Trophoblast cell (in vitro differentiated cells and primary cell): ENCODE measurements at regions not wholly inside any gene's neighbourhood (a gene's known extent, or its start where the extent isn't known, plus 50 kb on each side); places are given as distances from the start of the nearest gene placed in this dataset.

Source experiments
- DNase-seq, 2 donors: peaks; one replicate each; pipeline ENCODE4 v3.0.0-alpha.2; 2016
- H2AFZ ChIP-seq: 2 replicates; pipeline ENCODE4 v1.6.1; 2013; ENCODE audit warnings: low read length, moderate library complexity, mild to moderate bottlenecking; ENCODE audit not compliant: insufficient read depth, poor library complexity
- H2AK5ac ChIP-seq: 2 replicates; pipeline ENCODE4 v1.6.1; 2013; ENCODE audit warnings: mild to moderate bottlenecking, low read length
- H2BK120ac ChIP-seq: 2 replicates; pipeline ENCODE4 v1.6.1; 2013; ENCODE audit warnings: low read length, mild to moderate bottlenecking, moderate library complexity; ENCODE audit not compliant: insufficient read depth, poor library complexity
- H2BK12ac ChIP-seq: 2 replicates; pipeline ENCODE4 v1.6.1; 2013; ENCODE audit warnings: mild to moderate bottlenecking, low read length, moderate library complexity
- H2BK5ac ChIP-seq: 2 replicates; pipeline ENCODE4 v1.6.1; 2013; ENCODE audit warnings: low read length, low read depth, moderate library complexity, mild to moderate bottlenecking; ENCODE audit not compliant: poor library complexity
- H3K14ac ChIP-seq: 2 replicates; pipeline ENCODE4 v1.6.1; 2013; ENCODE audit warnings: mild to moderate bottlenecking, low read length
- H3K18ac ChIP-seq: 2 replicates; pipeline ENCODE4 v1.6.1; 2013; ENCODE audit warnings: mild to moderate bottlenecking, low read length
- H3K23ac ChIP-seq: 2 replicates; pipeline ENCODE4 v1.6.1; 2013; ENCODE audit warnings: low read length
- H3K27ac ChIP-seq: 2 replicates; pipeline ENCODE4 v1.5.1; 2013; ENCODE audit warnings: low read depth, mild to moderate bottlenecking, inconsistent platforms, low read length, moderate library complexity
- H3K27me3 ChIP-seq: 2 replicates; pipeline ENCODE4 v1.6.1; 2013; ENCODE audit warnings: inconsistent platforms, mild to moderate bottlenecking, low read length, moderate library complexity; ENCODE audit not compliant: insufficient read depth
- H3K36me3 ChIP-seq, 2 experiments: 1 replicate in 1 of 2; 2 replicates in 1 of 2; pipeline ENCODE4 v1.6.1; 2013; ENCODE audit warnings: low read length in 2 of 2, mild to moderate bottlenecking in 2 of 2, moderate library complexity in 1 of 2; ENCODE audit not compliant: insufficient read depth in 2 of 2, control insufficient read depth in 1 of 2
- H3K4ac ChIP-seq: 2 replicates; pipeline ENCODE4 v1.6.1; 2013; ENCODE audit warnings: low read depth, mild to moderate bottlenecking, low read length, moderate library complexity
- H3K4me1 ChIP-seq, 2 experiments: 1 replicate in 1 of 2; 2 replicates in 1 of 2; pipeline ENCODE4 v1.6.1; 2013; ENCODE audit warnings: low read length in 2 of 2, mild to moderate bottlenecking in 2 of 2, moderate library complexity in 1 of 2; ENCODE audit not compliant: insufficient read depth in 2 of 2, control insufficient read depth in 1 of 2
- H3K4me2 ChIP-seq: 2 replicates; pipeline ENCODE4 v1.6.1; 2013; ENCODE audit warnings: inconsistent platforms, mild to moderate bottlenecking, low read length, moderate library complexity
- H3K4me3 ChIP-seq: 2 replicates; pipeline ENCODE4 v1.5.1; 2013; ENCODE audit warnings: mild to moderate bottlenecking, low read depth, low read length, inconsistent platforms
- H3K79me1 ChIP-seq: one replicate; pipeline ENCODE4 v1.6.1; 2013; ENCODE audit warnings: low read length
- H3K79me2 ChIP-seq: 2 replicates; pipeline ENCODE4 v1.6.1; 2013; ENCODE audit warnings: low read length, mild to moderate bottlenecking; ENCODE audit not compliant: control insufficient read depth, insufficient read depth, poor library complexity
- H3K9ac ChIP-seq: 2 replicates; pipeline ENCODE4 v1.6.1; 2013; ENCODE audit warnings: mild to moderate bottlenecking, low read length
- H3K9me3 ChIP-seq: 2 replicates; pipeline ENCODE4 v1.6.1; 2013; ENCODE audit warnings: low read depth, mild to moderate bottlenecking, control low read depth, inconsistent platforms, low read length; ENCODE audit not compliant: insufficient read depth
- H4K12ac ChIP-seq: 2 replicates; pipeline ENCODE4 v1.6.1; 2013; ENCODE audit warnings: low read depth, mild to moderate bottlenecking, low read length, moderate library complexity
- H4K8ac ChIP-seq: 2 replicates; pipeline ENCODE4 v1.6.1; 2013; ENCODE audit warnings: low read depth, mild to moderate bottlenecking, low read length, moderate library complexity
- H4K91ac ChIP-seq: one replicate; pipeline ENCODE4 v1.6.1; 2013; ENCODE audit warnings: low read depth, mild to moderate bottlenecking, low read length, moderate library complexity
- WGBS: extraction: QIAGEN DNeasy Blood & Tissue Kit; methylation state at CpG from one replicate; pipeline ENCODE4 v1.1.7; 2013; ENCODE audit warnings: missing lambda C conversion rate; ENCODE audit not compliant: insufficient read length, insufficient coverage; ENCODE audit errors: extremely low coverage; 5-methylcytosine and 5-hydroxymethylcytosine counted together

- WGBS = no CpG with 5 or more reads among the region's 8 CpGs
- Histone ChIP-seq H3K4ac (no peak overlapping the region), H3K4me2 (no peak overlapping the region), H3K23ac (no peak overlapping the region), H4K12ac (no peak overlapping the region), H4K8ac (no peak overlapping the region), H3K79me2 (no peaks in the 10 kb centered on the region), H2BK12ac (no peak overlapping the region), H2BK120ac (no peak overlapping the region), H2BK5ac (no peak overlapping the region), H3K36me3 (no peaks in the 10 kb centered on the region), H3K9me3 (no peaks in the 10 kb centered on the region), H3K4me1 (peaks cover 5 to 6% of the 10 kb centered on the region in 2 experiments), H3K27ac (peak overlapping the region; percentile 31), H3K27me3 (no peaks in the 10 kb centered on the region), H3K9ac (no peak overlapping the region), H3K79me1 (peaks cover 2% of the 10 kb centered on the region), H4K91ac (no peak overlapping the region), H3K14ac (no peak overlapping the region), H3K18ac (no peak overlapping the region), H3K4me3 (no peak overlapping the region), H2AK5ac (no peak overlapping the region), H2AFZ (no peak overlapping the region)
- peak; percentile 70 to 83 for DNase-seq
Measured at GRCh38 chr1:87834941-87835340, 506.3 kb downstream of the LMO4 start.

- peaks cover 0 to 1% of the 10 kb centered on the region in 2 experiments for H3K4me1 ChIP-seq
- no peak overlapping the region for H4K12ac ChIP-seq
- no peak overlapping the region for H3K4me2 ChIP-seq
- H3K4me3 ChIP-seq = no peak overlapping the region
- H2AK5ac ChIP-seq = no peak overlapping the region
- H3K79me2 ChIP-seq = no peaks in the 10 kb centered on the region
- H3K23ac ChIP-seq = no peak overlapping the region
- no peak overlapping the region for H2BK120ac ChIP-seq
- no peaks in the 10 kb centered on the region for H3K79me1 ChIP-seq
- H3K18ac ChIP-seq = no peak overlapping the region
- no peak overlapping the region for H3K9ac ChIP-seq
- no peak overlapping the region for H3K4ac ChIP-seq
- no peak overlapping the region for H3K14ac ChIP-seq
- H3K27me3 ChIP-seq = no peaks in the 10 kb centered on the region
- no peaks in the 10 kb centered on the region for H3K9me3 ChIP-seq
- no peak overlapping the region for H4K8ac ChIP-seq
- no peaks in the 10 kb centered on the region for H3K36me3 ChIP-seq
- DNase-seq = no peak
- no peak overlapping the region for H2BK5ac ChIP-seq
- no CpG with 5 or more reads among the region's 3 CpGs for WGBS
- H2BK12ac ChIP-seq = no peak overlapping the region
- H2AFZ ChIP-seq = no peak overlapping the region
- no peak overlapping the region for H4K91ac ChIP-seq
- no peak overlapping the region for H3K27ac ChIP-seq
Measured at GRCh38 chr1:87840767-87841166, 512.1 kb downstream of the LMO4 start.

- Histone ChIP-seq H3K79me1 (no peaks in the 10 kb centered on the region), H4K8ac (no peak overlapping the region), H2BK12ac (no peak overlapping the region), H3K4me1 (peaks cover 0 to 1% of the 10 kb centered on the region in 2 experiments), H3K9me3 (no peaks in the 10 kb centered on the region), H4K12ac (no peak overlapping the region), H3K79me2 (no peaks in the 10 kb centered on the region), H2BK5ac (no peak overlapping the region), H4K91ac (no peak overlapping the region), H3K36me3 (no peaks in the 10 kb centered on the region), H3K14ac (no peak overlapping the region), H3K27ac (no peak overlapping the region), H3K27me3 (no peaks in the 10 kb centered on the region), H2BK120ac (no peak overlapping the region), H3K4me2 (no peak overlapping the region), H3K18ac (no peak overlapping the region), H3K23ac (no peak overlapping the region), H3K9ac (no peak overlapping the region), H2AFZ (no peak overlapping the region), H3K4me3 (no peak overlapping the region), H3K4ac (no peak overlapping the region), H2AK5ac (no peak overlapping the region)
- WGBS = no CpG with 5 or more reads among the region's 1 CpG
- no peak for DNase-seq
Measured at GRCh38 chr1:87841332-87841731, 512.7 kb downstream of the LMO4 start.

- H3K14ac ChIP-seq = no peak overlapping the region
- H3K27me3 ChIP-seq = no peaks in the 10 kb centered on the region
Measured at GRCh38 chr1:87842156-87842555, 513.5 kb downstream of the LMO4 start.

More at GRCh38 chr1:87842156-87842555, 513.5 kb downstream of the LMO4 start:
- Histone ChIP-seq H2AFZ (no peak overlapping the region), H4K91ac (no peak overlapping the region), H4K8ac (no peak overlapping the region), H3K4ac (no peak overlapping the region), H2AK5ac (no peak overlapping the region), H3K9me3 (no peaks in the 10 kb centered on the region), H2BK12ac (no peak overlapping the region), H3K4me2 (no peak overlapping the region), H3K4me1 (peaks cover 0 to 1% of the 10 kb centered on the region in 2 experiments), H3K79me1 (no peaks in the 10 kb centered on the region), H3K27ac (no peak overlapping the region), H2BK120ac (no peak overlapping the region), H3K23ac (no peak overlapping the region), H3K18ac (no peak overlapping the region), H3K4me3 (no peak overlapping the region), H3K36me3 (no peaks in the 10 kb centered on the region), H3K9ac (no peak overlapping the region), H2BK5ac (no peak overlapping the region), H3K79me2 (no peaks in the 10 kb centered on the region), H4K12ac (no peak overlapping the region)
- DNase-seq = peak in 1 of 2 donors; percentile 45
- no CpG with 5 or more reads among the region's 1 CpG for WGBS
